NCI-H1417 (cell line): ENCODE measurements at regions not wholly inside any gene's neighbourhood (a gene's known extent, or its start where the extent isn't known, plus 50 kb on each side); places are given as distances from the start of the nearest gene placed in this dataset.

Experiments
- DNase-seq, 3 experiments: peaks; one replicate each; lab custom pipeline; 2025; lab: John Stamatoyannopoulos, UW

DNA sequence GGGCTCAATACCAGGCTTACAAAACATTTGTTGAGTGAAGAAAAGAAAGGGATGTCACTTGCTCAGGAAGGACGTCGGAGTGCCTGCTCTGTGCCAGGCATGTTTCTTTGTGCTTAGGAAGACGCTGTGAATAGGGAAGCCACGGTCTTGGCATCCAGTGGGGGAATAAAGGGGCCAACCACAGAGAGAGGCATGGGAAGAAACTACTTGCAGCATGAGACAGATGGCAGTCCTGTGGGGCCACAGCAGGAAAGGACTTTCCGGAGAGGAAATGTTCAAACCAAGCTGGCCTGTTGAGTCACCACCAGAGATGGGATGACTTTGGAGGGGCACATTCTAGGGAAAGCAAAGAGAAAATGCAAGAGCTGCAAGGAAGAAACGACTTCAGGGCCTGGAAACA lies 173.2 kb downstream of the CDH26 start:
- DNase-seq = no peak

DNA sequence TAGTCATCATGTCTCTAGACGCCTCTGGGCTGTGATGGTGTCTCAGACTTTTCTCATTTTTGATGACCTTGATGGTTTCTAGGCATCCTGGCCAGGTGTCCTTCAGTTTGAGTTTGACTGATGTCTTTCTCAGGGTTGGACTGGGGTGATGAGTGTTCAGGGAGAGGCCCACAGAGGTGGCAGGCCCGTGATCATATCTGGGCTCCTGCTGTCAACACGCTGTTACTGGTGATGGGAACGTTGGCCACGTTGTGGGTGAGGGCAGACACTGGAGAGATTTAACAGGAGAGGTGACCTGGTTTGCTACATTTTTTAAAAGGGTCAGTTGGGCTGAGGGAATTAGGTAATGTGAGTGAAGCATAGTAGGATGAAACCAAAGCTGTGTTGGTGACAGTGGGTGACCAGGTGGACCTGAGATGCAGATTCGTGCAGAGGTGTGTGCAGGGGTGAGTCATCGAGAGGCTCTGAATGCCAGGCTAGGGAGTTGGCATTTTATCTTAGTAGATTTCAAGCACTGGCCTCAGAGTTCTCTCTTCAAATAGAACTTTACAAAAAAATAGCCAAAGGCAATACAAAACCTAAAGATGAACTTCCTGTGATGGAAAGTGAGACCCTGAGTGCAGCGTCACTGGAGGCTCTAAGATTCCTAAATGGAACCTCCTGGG lies 174.1 kb downstream of the CDH26 start:
- no peak for DNase-seq

DNA sequence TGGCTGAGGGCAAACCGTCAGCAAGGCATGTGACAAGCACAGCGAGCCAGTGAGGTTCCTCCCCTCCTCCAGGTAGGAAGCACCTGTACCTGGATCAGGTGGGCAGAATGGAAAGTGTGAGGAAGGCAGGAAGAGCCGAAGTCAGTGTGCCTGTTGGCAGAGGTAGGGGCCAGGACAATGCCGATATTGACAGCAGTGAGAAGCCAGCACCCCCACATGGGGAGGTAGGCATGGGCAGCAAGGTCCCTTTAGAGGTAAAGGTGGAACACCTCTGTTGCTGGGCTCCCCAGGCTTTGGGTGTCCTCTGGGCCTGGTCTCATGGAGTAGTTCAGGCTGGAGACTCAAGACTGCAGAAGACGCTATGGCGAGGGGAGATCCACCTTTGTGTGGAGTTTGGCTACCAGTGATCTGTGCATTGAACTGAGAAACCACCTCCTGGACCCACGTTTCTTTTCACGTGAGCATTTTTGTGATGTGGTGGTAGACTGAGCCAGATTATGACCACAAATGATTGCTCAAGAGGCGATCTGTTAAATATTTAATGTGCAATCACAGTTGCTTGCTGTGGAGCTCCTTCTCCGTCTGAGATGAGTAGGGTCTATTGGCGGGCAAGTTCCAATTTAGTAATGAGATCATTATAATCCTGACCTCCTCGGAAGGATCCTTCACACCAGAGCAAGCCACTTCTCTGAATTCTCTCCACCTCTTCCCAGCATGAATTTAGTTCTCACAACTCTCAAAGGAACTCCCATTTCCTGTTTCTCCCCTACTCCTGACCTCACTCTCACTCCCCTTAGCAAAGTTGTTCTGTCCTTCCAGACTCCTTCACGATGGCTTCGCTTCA lies 174.8 kb downstream of the CDH26 start:
- DNase-seq = no peak

GRCh38 chr20:60135276-60135675 lies 177.1 kb downstream of the CDH26 start:
- DNase-seq = peak in 1 of 3 experiments; percentile 66

DNA sequence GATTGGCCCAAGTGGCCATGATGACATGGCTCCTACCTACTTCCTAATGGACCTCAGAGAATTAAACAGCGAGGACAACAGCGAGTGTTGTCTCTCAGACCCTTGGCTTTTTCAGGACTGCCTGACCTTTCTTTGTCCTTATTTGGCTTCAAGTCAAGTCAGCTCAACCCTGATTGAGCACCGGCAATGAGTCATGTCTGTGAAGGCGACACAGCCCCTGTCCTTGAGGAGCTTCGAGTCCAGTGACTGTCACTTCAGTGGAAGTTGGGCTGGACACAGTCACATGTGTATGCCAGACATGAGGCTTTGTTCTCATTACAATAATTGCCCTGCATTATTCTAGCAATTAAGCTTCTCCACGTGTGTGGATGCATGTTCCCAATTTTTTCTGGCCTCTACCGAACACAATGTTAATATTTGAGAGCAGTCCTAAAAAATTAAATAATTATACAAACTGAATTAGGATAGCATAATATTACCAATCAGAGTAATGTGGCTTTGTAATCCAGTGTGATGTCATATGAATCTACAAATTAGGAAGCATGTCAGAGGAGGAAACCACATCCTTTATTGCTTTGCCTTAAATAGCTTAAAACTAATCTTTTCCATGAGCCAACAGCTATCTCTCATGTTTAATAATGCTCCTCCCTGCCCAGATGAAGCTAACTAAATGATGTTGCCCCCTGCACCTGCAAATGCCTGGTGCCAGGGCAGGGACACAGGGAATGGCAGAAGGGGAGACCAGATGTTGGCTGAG lies 178.6 kb downstream of the CDH26 start:
- peak in 1 of 3 experiments; percentile 33 for DNase-seq

- DNase-seq = peak in 2 of 3 experiments; percentile 64 to 85
Measured at GRCh38 chr20:60137657-60138245, 179.5 kb downstream of the CDH26 start.

DNA sequence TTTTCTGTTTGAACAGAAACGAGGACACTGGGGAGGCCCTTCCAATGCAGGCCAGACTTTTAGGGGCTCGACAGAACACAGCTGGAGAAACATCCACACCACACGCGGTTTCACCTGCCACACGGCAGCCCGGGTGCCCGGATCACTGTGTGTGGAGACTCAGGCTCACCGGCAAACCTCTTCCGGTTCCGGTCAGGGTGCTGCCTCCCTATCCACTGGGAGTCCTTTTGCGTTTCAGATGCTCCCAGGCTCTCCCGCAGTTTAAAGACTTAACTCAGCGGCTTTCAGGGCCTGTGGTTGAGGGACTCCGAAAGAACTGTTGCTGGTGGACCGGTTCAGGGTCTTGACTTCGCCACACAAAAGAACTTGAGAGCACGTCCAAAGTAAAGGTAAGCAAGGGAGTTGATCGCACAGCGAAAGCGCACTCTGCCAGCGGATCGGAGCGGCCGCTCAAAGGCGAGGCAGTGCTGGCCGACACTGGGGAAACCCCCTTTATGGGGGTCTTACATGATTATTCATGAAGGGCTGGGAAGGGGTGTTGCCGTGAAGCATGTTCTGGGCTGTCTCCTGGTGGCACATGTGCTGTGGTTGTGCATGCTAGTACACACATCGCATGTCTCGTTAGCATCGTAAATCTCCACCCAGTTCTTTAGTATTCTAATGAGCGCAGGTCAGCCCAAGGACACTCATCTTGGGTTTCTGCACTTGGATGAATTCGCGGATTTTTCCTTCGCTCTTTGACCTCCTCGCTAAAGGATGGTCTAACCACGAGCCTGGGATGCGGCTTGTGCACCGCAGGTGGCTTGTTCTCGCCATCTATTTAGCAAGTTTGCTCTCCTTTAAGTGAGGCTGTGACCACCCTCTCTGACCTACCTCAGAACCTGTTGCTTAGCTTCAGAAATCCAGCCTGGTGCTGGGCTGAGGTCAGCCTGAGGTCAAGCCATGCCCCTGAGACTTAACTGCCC lies 180.3 kb downstream of the CDH26 start:
- DNase-seq = peak in 1 of 3 experiments; percentile 87

- no peak for DNase-seq
Measured at GRCh38 chr20:60139663-60140446, 181.6 kb downstream of the CDH26 start.

GRCh38 chr20:60142587-60142986 lies 184.4 kb downstream of the CDH26 start:
- peak in 1 of 3 experiments; percentile 72 for DNase-seq

DNA sequence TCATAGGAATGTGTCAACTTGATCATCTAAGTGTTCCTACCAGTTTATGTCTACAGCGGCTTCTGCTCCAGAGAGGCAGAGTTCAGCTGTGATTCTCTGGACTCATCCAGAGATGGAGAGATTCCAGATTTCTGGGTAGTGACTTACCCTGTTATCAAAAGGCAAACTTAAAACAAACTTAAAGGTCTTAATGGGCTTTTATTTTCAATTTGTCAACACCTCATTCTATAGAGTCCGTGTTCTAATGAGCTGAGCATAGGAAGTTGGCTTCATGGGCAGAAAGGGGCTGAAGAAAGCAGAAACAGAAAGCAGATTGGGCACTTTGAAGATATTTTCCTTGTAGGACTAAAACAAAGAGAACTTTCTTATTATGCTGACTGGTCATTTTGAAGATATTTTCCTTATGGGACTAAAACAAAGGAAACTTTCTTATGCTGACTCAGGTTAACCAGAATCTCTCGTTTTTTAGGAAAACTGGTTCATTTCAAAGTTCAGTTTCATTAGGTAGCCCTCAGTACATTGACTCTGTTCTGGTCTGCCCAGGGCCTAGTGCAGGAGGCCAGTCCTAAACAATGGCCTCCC lies 185.1 kb downstream of the CDH26 start:
- DNase-seq = no peak

GRCh38 chr20:60144404-60144803 lies 186.2 kb downstream of the CDH26 start:
- DNase-seq = no peak

DNA sequence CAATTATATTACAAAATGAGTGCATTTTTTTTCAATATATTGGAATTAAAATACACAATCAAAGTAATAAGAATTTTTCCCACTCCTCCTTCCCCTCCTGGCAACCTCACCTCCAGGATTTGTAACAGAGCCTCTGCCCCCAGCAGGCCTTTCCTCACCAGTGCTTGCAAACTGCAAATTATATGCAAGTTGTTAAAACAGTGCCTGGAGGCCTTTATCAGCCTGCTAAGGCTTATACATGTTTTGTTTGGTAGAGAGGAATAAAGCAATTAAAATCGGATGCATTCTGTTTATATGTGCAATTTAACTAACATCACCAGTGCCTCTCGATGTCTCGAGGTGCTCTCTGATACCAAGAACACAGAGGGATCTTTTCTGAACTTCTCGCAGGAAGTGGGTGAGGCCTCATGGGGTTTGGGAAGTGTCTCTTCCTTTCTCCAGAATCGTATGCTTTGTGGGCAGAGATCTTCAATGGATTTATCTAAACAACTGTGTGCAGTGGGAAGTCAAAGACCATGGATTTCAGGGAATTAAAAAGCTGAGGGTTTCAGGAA lies 186.8 kb downstream of the CDH26 start:
- peak in 2 of 3 experiments; percentile 17 to 40 for DNase-seq

GRCh38 chr20:60147004-60147403 lies 188.8 kb downstream of the CDH26 start:
- DNase-seq = no peak

DNA sequence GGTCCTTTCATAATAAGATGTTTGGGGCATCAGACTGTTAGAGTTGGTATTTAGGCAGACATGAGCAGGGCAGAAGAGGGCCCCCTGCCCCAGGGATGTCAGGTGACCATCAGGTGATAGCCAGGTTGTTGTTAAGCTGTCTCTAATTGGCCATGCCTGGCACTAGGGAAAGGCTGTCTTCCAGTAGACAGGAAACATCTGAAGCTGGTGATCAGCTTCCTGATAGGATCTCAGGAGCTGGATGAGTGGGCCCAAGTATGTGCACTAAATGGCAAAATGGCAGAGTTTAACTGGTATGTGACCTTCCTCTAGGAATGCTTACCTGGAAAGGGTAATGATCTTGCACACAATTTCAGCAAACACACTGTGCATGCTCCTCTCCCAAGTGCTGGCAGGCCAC lies 190.7 kb downstream of the CDH26 start:
- DNase-seq = no peak

DNA sequence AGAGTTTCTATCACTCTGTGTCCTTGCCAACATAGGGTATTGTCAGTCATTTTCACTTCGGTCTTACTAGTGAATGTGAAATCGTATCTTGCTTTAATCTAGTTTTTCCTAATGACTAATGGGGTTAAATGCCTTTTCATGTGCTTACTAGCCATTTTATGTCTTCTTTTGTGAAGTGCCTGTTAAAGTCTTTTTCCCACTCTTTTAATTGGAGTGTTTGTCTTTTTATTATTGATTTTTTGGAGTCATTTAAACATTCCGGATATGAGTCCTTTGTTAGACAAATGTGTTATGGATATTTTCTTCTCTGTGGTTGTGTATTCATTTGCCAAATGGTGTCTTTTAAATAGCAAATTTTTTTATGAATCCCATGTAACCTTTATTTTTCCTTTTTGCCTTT lies 194.6 kb downstream of the CDH26 start:
- peak; percentile 38 to 82 (median 60) for DNase-seq

GRCh38 chr20:60160451-60161145 lies 202.4 kb downstream of the CDH26 start:
- no peak for DNase-seq

DNA sequence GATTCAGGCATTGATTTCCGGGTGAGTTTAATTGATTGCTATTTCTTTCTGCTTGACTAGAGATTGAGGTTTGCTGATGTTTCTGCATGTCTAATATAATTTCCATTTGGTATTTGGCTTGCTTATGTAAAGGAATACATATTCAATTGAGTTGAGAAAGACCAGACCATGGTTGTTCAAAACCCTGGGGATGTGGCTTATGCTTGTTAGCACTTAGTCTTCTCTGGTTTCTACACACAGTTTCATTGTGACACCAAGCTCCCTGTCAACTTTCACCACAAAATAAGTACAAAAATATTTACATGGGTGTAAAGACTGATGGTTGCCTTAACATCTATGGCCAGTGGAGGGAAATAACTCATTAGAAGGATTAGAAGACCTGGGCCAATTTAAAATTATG lies 209.6 kb downstream of the CDH26 start:
- DNase-seq = no peak

- peak in 2 of 3 experiments; percentile 35 to 70 for DNase-seq
Measured at GRCh38 chr20:60168963-60169362, 210.7 kb downstream of the CDH26 start.

GRCh38 chr20:60170116-60170515 lies 211.9 kb downstream of the CDH26 start:
- no peak for DNase-seq
